Esophagus mucosa (tissue), 1 donor: ENCODE measurements at regions not wholly inside any gene's neighbourhood (a gene's known extent, or its start where the extent isn't known, plus 50 kb on each side); places are given as distances from the start of the nearest gene placed in this dataset.

Source experiments
- ATAC-seq: fragments of 200-7000 bp; cut with Tn5 transposase; one replicate; pipeline ENCODE4 v1.9.1; 2020
- donor health status: DM: yes; HTN: yes; CAD: no.

- no peak for ATAC-seq
Observed at GRCh38 chr13:105177265-105177900, 1358.1 kb downstream of the EFNB2 start.

GRCh38 chr13:105170438-105170837 lies 1365.0 kb downstream of the EFNB2 start:
- ATAC-seq = no peak

- no peak for ATAC-seq
Observed at GRCh38 chr13:105168295-105168694, 1367.2 kb downstream of the EFNB2 start.

GRCh38 chr13:105167385-105167784 lies 1368.1 kb downstream of the EFNB2 start:
- no peak for ATAC-seq

- ATAC-seq = no peak
Observed at GRCh38 chr13:105165449-105166125, 1369.9 kb downstream of the EFNB2 start.

- no peak for ATAC-seq
Observed at GRCh38 chr13:105159841-105160240, 1375.6 kb downstream of the EFNB2 start.

- ATAC-seq = no peak
Observed at GRCh38 chr13:105153611-105154010, 1381.9 kb downstream of the EFNB2 start.

GRCh38 chr13:105151639-105152038 lies 1383.8 kb downstream of the EFNB2 start:
- ATAC-seq = no peak

- ATAC-seq = no peak
Observed at GRCh38 chr13:105147461-105147860, 1388.0 kb downstream of the EFNB2 start.

- ATAC-seq = no peak
Observed at GRCh38 chr13:105144936-105145335, 1390.5 kb downstream of the EFNB2 start.

- no peak for ATAC-seq
Observed at GRCh38 chr13:105144020-105144419, 1391.4 kb downstream of the EFNB2 start.

- ATAC-seq = no peak
Observed at GRCh38 chr13:105142556-105142955, 1392.9 kb downstream of the EFNB2 start.

- peak; percentile 42 for ATAC-seq
Observed at GRCh38 chr13:105139380-105140285, 1395.8 kb downstream of the EFNB2 start.

GRCh38 chr13:105139048-105139379 lies 1396.4 kb downstream of the EFNB2 start:
- ATAC-seq = no peak

GRCh38 chr13:105135852-105136615 lies 1399.4 kb downstream of the EFNB2 start:
- ATAC-seq = no peak

GRCh38 chr13:105127732-105128131 lies 1407.7 kb downstream of the EFNB2 start:
- ATAC-seq = no peak

- ATAC-seq = no peak
Observed at GRCh38 chr13:105121221-105121620, 1414.2 kb downstream of the EFNB2 start.

- no peak for ATAC-seq
Observed at GRCh38 chr13:105118426-105118985, 1417.0 kb downstream of the EFNB2 start.

- no peak for ATAC-seq
Observed at GRCh38 chr13:105116966-105117365, 1418.5 kb downstream of the EFNB2 start.

GRCh38 chr13:105112561-105112960 lies 1422.9 kb downstream of the EFNB2 start:
- no peak for ATAC-seq

GRCh38 chr13:105107781-105108180 lies 1427.7 kb downstream of the EFNB2 start:
- no peak for ATAC-seq

- no peak for ATAC-seq
Observed at GRCh38 chr13:105105471-105105870, 1430.0 kb downstream of the EFNB2 start.
